ENCODE measurements at regions not wholly inside any gene's neighbourhood (a gene's known extent, or its start where the extent isn't known, plus 50 kb on each side); places are given as distances from the start of the nearest gene placed in this dataset.

- Histone ChIP-seq H3K27me3 (ENCODE audit: control insufficient read depth, insufficient read depth, low read length) (peaks cover 7% of the 10 kb centered on the region), H3K4me3 (ENCODE audit: low read depth, low read length) (no peak overlapping the region), H3K36me3 (ENCODE audit: control insufficient read depth, insufficient read depth, low read length) (no peaks in the 10 kb centered on the region)
- DNase-seq (ENCODE audit: low read depth): no peak
- no peak for TF ChIP-seq CTCF (IDR thresholded peaks at IDR 0.05; ENCODE audit: insufficient read depth, low read length, poor library complexity, severe bottlenecking)
Observed at GRCh38 chr14:101123618-101124510, 220.3 kb upstream of the RTL1 start.

- Histone ChIP-seq H3K27me3 (ENCODE audit: control insufficient read depth, insufficient read depth, low read length) (peaks cover 10% of the 10 kb centered on the region), H3K4me3 (ENCODE audit: low read depth, low read length) (no peak overlapping the region), H3K36me3 (ENCODE audit: control insufficient read depth, insufficient read depth, low read length) (no peaks in the 10 kb centered on the region)
- no peak for DNase-seq (ENCODE audit: low read depth)
- TF ChIP-seq CTCF (IDR thresholded peaks at IDR 0.05; ENCODE audit: insufficient read depth, low read length, poor library complexity, severe bottlenecking): no peak
Observed at GRCh38 chr14:101124815-101125214, 221.3 kb upstream of the RTL1 start.

GRCh38 chr14:101125313-101125712 is 221.8 kb upstream of the RTL1 start:
- no peak for TF ChIP-seq CTCF (IDR thresholded peaks at IDR 0.05; ENCODE audit: insufficient read depth, low read length, poor library complexity, severe bottlenecking)
- H3K36me3 ChIP-seq (ENCODE audit: control insufficient read depth, insufficient read depth, low read length): no peaks in the 10 kb centered on the region
- no peak for DNase-seq (ENCODE audit: low read depth)
- no peak overlapping the region for H3K4me3 ChIP-seq (ENCODE audit: low read depth, low read length)
- H3K27me3 ChIP-seq (ENCODE audit: control insufficient read depth, insufficient read depth, low read length): peaks cover 10% of the 10 kb centered on the region

GRCh38 chr14:101125719-101126651 is 222.5 kb upstream of the RTL1 start:
- no peak for TF ChIP-seq CTCF (IDR thresholded peaks at IDR 0.05; ENCODE audit: insufficient read depth, low read length, poor library complexity, severe bottlenecking)
- Histone ChIP-seq H3K27me3 (ENCODE audit: control insufficient read depth, insufficient read depth, low read length) (peaks cover 12% of the 10 kb centered on the region), H3K36me3 (ENCODE audit: control insufficient read depth, insufficient read depth, low read length) (no peaks in the 10 kb centered on the region), H3K4me3 (ENCODE audit: low read depth, low read length) (no peak overlapping the region)
- no peak for DNase-seq (ENCODE audit: low read depth)

- Histone ChIP-seq H3K4me3 (ENCODE audit: low read depth, low read length) (no peak overlapping the region), H3K36me3 (ENCODE audit: control insufficient read depth, insufficient read depth, low read length) (no peaks in the 10 kb centered on the region), H3K27me3 (ENCODE audit: control insufficient read depth, insufficient read depth, low read length) (peaks cover 13% of the 10 kb centered on the region)
- no peak for DNase-seq (ENCODE audit: low read depth)
- TF ChIP-seq CTCF (IDR thresholded peaks at IDR 0.05; ENCODE audit: insufficient read depth, low read length, poor library complexity, severe bottlenecking): no peak
Observed at GRCh38 chr14:101126731-101127130, 223.2 kb upstream of the RTL1 start.

Data from kidney epithelial cell (primary cell).